Middle frontal gyrus (tissue), 1 donor: ENCODE measurements at regions not wholly inside any gene's neighbourhood (a gene's known extent, or its start where the extent isn't known, plus 50 kb on each side); places are given as distances from the start of the nearest gene placed in this dataset.

Experiments used
- DNase-seq: peaks from one replicate; pipeline ENCODE4 v3.0.0-alpha.2; 2015; ENCODE audit warnings: low spot score; ENCODE audit errors: extremely low spot score

DNA sequence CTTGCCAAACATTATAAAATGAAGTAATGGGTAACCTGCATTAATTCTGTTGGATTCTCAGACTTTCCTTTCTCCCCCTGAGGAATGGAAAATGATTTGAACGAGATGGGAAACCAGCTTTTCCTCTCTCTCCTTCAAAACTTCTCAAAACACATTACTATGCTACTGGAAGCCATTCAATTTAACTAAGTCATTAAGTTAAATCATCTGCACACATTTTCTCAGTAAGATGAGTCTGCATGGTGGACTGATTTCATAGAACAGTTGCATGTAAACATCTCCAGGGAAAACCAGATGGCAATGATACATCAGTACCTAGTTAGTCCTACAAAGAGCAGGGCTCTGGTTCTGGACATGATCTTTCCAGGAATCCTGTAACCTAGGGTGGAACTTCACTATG, 59.9 kb downstream of the BMP4 start:
- DNase-seq = no peak

DNA sequence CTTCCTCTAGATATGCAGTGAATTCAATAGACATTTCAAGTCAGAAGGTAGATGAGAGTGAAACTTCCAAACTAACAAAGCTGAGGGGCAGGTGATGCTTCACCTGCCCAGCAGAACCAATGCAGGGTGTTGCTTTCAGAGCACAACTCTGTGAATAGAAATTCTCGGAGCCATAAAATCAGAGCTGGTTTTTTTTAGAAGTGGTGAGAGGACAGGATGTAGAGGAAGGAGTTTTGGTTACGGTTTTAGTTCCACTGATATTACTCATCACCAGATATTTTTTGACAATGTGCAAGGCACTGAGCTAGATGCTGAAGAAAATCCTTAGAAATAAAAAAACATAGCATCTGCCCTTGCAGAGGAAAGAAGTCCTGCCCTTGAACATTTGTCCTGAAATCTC, 62.2 kb downstream of the BMP4 start:
- no peak for DNase-seq

DNA sequence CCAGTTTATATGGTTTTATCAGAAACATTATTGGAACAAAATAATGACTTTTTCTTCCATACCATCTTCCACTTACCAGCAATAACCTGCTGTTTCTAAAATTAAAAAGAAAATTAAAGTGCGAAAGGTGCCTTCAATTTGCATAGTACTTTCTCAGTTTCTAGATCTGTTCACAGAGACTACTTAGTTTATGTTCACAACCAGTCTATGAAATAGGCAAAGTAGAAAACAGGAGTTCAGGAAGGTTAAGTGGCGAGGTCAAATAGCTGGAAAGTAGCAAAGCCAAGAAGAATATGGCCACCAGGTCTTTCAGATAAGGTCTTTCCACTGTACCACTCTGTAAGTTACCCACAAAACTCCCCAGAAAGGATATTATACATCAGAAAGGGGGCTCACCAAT, 63.3 kb downstream of the BMP4 start:
- DNase-seq = no peak

DNA sequence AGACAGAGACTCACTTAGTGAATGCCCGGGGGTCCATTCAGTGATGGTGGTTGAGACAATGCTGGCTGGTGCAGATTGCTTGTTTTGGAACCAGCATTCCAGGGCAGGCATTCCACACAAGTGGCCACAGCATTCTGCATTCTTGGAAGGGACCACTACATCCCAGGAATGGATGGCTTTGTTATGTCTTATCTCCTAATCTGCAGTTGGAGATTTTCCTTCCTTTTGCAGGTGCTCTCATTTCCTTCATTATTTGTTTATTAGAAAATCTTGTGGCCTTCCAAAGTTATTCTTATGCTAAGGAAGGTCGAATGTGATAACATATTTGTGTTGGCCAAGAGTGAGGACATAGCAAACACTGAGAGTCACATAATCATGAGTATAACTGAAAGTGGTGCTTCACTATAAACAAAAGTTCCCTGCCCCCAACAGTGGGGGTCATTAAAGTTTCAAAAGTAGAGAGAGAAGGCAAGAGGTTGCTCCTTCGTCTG, 66.0 kb downstream of the BMP4 start:
- no peak for DNase-seq

DNA sequence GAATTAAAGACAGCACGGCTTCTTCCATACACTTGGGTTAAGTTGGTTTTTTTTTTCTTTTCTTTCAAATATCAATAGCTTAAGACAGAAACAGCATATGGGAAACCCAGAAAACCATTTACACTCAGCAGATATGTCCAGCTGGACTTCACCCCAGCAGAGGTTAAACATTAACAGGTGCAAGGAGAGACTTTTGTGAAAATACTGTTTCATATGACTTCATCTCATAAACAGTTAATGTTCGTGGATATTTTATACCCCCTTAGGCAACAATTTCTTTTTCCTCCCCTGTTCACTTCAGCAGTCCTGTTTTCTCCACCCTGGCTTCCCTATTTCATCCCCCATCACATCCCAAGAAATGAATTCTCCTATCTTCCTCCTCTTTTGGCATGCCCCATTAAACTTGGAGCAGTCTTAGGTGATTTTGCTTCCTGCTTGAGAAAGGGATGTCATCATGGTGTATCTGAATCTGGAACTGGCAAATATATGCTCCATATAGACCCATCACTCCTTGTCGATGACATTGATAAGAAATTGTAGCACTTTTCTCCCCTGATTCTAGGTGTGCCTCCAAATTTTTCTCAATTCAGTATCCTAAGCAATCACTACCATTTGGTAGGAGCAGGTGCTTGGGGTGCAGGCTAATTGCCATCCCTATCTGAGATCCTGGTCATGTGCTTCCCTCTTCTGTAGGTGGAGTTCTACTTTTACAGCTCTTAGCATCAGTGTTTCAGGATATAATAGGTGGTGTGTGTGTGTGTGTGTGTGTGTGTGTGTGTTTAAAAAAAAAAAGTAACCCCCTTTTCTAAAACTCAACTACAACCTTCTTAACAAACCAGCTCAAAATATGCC, 67.9 kb downstream of the BMP4 start:
- DNase-seq = no peak

DNA sequence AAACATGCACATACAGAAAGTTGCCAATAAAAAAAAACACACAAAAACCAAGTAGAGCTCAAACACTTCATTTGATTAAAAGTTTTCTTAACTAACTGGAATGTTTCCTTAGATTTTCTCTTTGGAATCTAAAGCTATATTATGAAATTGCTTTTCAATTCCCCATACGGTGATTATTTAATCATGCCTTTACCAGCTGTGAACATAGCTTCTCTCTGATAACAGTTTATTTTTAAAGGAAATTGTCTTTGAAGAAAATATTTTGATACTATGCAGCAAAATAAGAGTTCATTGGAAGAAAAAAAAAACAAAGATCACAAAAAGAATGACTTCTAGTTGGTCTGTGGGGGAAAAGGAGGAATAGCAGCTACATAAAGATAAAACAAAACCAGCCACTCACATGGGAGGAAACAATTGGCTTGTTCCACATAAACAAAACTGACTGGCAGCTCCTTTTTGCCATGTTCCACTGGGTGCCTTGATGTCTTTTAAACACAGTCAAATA, 71.4 kb downstream of the BMP4 start:
- DNase-seq = no peak

DNA sequence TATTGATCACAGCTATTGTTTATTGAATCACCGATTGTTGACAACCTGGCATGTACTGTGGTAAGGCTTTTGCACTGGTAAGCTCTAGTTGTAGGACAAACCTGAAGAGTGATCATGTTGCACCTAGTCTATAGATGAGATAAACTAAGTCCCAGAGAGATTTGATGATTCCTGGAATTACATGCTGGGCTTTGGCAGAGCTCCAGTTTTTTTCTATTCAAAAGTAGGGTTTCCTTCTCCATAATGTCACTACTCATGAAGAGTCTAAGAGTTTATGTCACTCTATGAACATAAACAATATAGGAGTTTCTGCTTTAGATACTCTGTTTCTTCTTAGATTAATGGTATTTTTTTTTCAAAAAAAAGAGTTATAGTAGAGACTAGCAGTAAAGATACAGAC, 72.0 kb downstream of the BMP4 start:
- DNase-seq = no peak

DNA sequence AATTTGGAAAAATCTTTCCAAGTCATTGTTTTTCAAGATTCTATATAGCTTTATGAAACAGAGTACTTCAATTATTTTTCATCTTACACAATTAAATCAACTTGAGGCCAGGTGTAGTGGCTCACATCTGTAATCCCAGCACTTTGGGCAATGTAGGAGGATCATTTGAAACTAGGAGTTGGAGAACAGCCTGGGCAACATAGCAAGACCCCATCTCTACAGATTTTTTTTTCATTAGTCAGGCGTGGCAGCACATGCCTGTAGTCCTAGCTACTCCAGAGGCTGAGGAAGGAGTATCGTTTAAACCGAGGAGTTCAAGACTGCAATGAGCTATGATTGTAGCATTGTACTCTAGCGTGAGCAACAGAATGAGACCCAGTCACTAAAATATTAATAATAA, 72.9 kb downstream of the BMP4 start:
- DNase-seq = no peak

DNA sequence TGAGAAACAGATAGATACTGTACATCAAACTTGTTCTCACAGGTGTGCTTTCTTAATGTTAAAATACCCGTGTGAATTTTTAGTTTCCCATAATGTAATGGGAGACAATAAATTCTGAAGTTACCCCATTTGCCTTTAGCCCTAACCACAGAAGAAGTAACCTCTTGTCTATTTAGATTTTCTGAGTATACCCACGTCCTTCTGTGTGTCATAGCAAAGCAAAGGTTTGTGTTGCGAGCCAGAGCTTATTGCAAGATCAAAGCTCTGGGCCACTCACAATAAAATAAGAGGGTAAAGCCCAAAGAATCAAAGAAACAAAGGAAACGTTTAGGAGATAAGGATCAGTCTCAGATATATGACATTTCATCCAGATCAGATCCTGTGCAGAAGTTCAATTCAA, 73.9 kb downstream of the BMP4 start:
- DNase-seq = no peak

DNA sequence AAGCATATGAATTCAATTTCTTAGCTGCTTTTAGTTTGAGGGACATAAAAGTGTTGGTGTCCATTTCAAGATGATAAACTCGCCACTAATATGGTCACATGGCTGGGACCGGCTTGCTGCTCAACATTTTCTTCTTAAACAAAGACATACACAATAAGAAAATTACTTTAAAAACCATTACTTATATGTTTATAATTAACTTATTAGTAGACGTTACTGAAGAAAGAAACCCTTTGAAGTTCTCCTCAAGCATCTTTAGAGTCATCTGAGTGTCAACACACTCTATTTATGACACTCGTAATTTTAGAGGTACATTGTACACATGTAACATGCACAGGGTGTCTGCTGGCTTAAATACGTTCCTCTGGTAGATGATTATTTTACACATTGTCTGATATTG, 74.7 kb downstream of the BMP4 start:
- DNase-seq = no peak

DNA sequence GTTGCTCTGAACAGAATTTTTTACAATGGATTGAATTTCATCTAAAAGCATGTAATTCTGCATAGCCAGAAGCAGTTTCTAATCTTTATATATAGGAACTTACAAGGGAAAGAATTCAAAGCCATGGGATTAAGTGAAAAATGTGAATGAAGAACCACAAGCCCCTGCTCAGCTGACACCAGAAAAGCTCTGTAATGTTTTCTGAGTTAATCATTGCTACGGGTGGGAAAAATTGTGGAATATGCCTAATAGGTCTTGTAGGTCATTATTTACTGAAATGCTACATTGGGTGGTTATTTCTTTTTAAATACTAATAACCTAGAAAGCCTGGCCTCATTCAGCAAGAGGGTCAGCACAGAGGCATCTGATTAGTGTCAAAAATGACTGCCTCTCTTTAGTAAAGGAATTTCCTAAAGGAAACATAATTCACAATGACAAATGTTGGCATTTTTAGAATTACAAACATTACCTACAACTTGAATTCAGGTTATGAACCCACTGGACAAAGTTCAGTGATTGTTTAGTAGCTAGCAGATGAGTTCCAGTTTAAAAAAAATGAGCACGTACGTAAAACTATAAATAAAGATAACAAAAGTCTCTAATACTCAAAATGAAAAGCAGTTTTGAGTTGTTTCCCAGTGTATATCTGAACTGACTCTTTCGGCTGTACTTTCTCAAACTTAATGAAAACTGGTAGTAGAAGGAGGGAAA, 75.3 kb downstream of the BMP4 start:
- no peak for DNase-seq

DNA sequence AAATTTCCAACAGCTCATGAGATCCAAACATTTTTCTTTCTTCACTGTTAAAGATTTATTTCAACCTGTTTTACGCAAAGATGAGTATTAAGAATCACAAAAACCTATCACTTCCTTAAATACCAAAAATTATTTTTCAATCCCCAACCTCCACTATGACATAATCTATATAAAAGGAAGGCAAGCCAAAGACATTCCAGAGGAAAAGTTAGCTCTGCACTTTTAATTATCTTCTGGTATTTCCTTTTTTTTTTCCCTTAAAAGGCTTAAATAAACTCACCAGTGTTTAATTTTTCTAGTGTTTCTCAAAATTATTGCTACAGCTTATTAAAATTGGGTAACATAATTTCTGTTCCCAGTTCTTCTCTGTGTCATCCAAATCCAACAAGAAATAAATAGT, 75.9 kb downstream of the BMP4 start:
- no peak for DNase-seq

DNA sequence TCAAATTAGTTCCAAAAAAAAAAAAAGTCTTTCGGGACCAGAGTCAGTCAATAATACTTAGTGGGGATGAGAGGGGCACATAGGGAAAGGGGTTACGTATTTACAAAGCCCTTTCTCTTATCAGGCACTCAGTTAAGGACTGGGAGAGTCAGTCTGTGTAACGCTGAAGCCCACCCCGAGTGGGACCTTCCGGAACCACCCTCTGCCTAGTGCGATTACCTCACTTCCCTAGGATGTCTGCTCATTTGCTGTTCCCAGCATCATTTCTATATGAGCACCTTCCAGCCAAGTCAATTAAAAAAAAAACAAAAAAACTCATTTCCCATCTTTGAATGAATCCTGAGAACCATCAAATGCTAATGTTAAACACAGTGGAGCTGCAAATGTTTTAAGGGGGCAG, 76.9 kb downstream of the BMP4 start:
- no peak for DNase-seq

DNA sequence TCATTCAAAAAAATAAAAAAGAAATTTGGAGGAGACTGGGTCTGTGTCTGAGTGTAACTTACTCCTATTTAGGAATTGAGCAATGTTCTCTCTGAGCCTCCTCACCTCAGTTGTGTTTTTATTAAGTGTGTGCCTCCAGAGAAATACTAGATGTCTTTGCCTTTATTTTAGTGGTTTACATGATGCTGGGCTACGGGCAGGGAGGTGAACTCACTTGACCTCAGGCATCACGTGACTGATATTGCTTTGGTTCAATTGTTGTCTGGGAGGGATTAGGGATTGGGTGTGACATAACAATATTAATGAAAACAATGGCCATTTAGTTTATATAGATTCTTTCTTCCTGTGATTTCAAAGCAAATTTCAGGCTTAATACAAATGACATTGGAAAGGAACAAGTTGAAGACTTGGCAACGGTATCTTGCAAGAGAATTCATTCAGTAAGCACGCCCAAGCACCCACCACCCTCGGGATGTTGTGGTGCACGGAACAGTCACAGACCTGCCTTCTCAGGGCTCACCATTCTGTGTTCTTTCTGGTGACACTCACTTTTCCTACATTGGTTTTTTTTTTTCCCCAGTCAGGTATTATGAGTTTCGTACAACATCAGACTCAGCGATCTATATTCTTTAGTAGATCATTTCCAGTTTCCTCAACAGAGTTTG, 77.5 kb downstream of the BMP4 start:
- no peak for DNase-seq

DNA sequence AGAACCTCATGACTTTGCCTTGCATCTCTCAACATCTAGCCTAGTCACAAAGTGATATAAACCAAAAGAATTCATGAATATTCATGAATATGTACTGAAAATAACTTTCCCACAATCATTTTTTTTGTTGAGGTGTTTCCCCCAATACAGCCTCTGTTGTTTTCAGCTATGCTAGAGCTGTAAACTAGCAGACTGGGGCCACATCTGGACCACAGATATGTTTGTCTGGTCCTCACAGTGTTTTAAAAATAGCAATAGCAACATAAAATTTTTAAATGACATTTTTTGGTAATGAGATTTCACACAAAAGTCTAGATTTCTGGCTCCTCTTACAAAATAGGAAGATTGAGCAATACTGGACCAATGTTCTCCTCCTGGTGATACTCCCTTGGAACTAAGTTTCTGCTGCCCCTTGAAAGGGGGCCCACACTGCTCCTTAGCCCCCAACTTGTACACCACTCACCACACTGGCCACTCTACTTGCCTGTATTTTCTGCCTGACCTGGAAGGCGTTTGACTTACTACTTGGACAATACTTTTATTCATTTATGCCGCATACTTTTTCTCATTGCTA, 81.2 kb downstream of the BMP4 start:
- no peak for DNase-seq

DNA sequence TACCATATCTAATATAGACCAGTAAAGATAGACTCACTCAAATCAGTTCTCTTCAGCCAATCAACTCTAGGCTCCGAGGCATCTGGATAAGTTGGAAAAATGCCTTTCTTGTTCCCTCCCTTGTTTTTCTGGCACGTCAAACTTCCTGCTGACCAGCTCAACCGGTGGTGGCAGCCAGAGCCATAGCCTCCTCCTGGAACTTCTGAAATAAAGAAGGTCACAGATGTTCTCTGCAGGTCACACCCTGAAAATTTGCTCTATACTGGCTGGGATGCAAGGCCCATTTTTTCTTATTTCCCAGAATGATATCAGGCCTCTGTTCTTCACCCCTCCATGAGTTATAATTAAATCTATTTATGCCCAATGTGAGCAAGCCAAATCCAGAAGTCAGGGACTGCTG, 81.9 kb downstream of the BMP4 start:
- DNase-seq = no peak

DNA sequence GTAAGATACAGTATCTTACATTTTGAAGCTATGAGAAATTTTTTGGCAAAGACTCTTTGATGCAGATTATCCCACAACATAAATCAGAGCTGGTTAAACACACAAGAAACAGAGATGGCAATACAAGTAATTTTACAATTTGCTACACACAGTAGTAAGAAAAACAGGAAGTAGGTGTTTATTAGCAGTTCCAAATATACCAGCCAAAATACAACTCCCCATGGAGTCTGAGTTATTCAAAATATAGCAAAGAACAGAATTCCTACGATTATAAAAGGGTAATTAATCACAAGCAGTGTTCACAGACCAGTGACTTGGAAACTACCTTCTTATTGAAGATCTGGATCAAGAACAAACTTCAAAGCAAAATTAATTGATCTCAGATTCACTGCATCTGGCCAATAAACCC, 83.9 kb downstream of the BMP4 start:
- DNase-seq = no peak

DNA sequence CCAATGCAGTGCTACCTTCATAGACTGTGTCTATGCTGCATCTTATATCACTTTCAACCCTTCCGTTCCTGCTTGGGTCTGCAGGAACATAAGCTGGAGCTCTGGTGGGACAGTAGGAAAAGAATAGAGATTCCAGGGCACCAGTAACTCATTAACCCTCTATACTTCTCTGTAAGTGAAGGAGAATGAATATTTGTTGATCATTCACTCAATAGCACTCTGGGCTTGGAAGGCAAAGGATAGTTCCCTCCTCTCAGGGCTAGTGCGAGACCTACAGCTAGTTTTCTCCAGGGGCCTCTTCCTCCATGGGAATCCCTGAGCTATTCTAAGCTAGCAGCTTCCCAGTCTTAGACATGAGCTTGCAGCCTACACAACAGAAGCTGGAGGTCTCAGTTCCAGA, 84.7 kb downstream of the BMP4 start:
- DNase-seq = no peak

DNA sequence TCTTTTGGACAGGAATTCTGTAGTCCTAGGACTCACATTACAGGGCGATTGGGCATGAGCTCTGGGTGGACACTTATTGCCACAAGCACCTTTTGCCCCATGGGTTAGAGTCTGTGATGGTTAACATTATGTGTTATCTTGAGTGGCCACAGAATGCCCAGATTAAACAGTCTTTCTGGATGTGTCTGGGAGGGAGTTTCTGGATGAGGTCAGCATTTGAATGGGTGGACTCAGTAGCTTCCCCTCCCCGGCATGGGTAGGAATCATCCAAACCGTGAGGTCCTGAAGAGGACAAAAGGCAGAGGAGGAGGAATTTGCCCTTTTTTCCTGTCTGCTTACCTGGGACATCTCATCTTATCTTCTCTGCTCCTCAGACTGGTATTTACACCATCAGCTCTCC, 85.6 kb downstream of the BMP4 start:
- no peak for DNase-seq

DNA sequence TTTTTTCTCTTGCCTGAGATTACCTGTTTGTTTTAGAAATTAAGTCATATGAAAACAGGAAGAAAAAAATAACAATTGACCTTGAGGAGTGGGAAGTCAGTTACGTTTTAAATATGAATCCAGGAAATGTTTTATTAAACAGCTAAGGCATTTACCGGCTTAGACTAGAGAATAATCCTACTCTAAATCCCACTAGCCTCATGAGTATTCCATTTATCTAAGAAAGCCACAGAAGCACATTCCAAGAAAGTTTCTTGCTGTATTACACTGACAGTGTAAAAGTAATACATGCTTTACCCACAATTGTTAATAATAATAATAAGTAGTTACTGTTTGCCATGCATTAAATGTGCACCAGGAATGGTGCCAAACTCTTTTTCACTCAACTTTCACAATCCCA, 90.9 kb downstream of the BMP4 start:
- no peak for DNase-seq

DNA sequence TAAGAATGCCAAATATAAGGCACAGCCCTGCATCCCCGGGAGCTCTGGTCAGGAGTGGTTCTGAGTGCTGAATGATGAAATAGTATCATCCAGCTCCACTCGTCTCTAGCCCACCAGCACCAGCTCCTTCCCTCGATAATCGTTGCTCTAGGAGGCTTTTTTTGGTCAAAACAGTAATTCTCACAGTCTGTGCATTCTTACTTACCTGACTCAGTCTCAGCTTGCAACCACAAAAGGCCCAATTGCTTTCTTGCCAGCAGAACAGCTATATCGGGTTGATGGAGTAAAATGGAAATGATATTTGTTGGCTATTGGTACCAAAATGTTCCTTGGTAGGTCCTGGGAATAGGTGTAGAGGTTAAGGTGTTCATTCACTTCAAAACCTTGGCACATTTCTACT, 94.8 kb downstream of the BMP4 start:
- DNase-seq = no peak

DNA sequence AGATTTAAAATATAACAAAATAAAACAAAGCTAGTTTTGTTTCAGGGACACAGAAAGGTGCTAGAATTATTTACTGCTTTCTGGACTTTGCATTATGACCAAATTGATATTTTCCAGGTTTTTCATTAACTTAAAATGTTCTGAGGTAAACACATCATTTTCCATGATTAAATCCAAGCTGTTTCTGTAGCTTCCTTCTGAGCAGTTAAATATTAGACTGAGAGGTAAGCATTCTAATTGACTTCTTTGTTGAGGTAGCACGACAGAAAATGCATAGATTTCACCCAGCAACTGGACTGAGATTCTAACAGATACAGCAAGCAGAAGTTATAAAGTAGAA, 98.3 kb downstream of the BMP4 start:
- DNase-seq = no peak
